Astrocyte (in vitro differentiated cells and primary cell): ENCODE measurements at regions not wholly inside any gene's neighbourhood (a gene's known extent, or its start where the extent isn't known, plus 50 kb on each side); places are given as distances from the start of the nearest gene placed in this dataset.

Experiments used
- CTCF ChIP-seq: IDR thresholded peaks from 2 replicates; pipeline ENCODE4 v1.5.1; 2011; ENCODE audit warnings: low read depth, mild to moderate bottlenecking, inconsistent platforms, low read length, moderate library complexity; ENCODE audit not compliant: insufficient read depth
- EZH2 ChIP-seq: IDR thresholded peaks from 2 replicates; pipeline ENCODE4 v1.6.1; 2012; ENCODE audit warnings: mild to moderate bottlenecking, low read length, inconsistent platforms; ENCODE audit not compliant: insufficient read depth

- TF ChIP-seq CTCF (no peak), EZH2 (no peak)
These were observed 204.0 kb upstream of the FAT1 start for GRCh38 chr4:186927624-186928023.
